Tibial nerve (tissue), 4 donors: ENCODE measurements at regions not wholly inside any gene's neighbourhood (a gene's known extent, or its start where the extent isn't known, plus 50 kb on each side); places are given as distances from the start of the nearest gene placed in this dataset.
"Not testable (repeated sequence)": the region's sequence is repeated elsewhere in the genome, so short reads cannot be mapped to it uniquely, and the experiment has no call there.

Experiments used
- DNase-seq, 2 donors: peaks; one replicate each; pipeline ENCODE4 v3.0.0-alpha.2; 2019; ENCODE audit warnings: low spot score in 2 of 2
- H3K27ac ChIP-seq, 4 donors: fragments of 200-600 bp; sonication (generic) in 3 of 4; one replicate each; pipeline ENCODE4 v1.5.1; 2017 to 2019; ENCODE audit warnings: mild to moderate bottlenecking in 1 of 4
- H3K27me3 ChIP-seq, 2 donors: fragments of 200-600 bp; sonication (generic) in 1 of 2; one replicate each; pipeline versions ENCODE4 v1.5.1 to v1.6.0; 2017 to 2019
- H3K36me3 ChIP-seq, 3 donors: fragments of 200-600 bp; sonication (generic); one replicate each; pipeline ENCODE4 v1.5.1; 2018 to 2019
- H3K4me1 ChIP-seq, 4 donors: fragments of 200-600 bp; sonication (generic) in 3 of 4; one replicate each; pipeline ENCODE4 v1.5.1; 2017 to 2019
- H3K4me3 ChIP-seq, 4 donors: fragments of 200-600 bp; sonication (generic) in 3 of 4; one replicate each; pipeline ENCODE4 v1.5.1; 2017 to 2019; ENCODE audit warnings: mild to moderate bottlenecking in 1 of 4, moderate library complexity in 1 of 4
- H3K9me3 ChIP-seq, 4 donors: fragments of 200-600 bp; sonication (generic) in 3 of 4; one replicate each; pipeline ENCODE4 v1.5.1; 2017 to 2019
- CTCF ChIP-seq, 5 experiments: fragments of 200-600 bp in 3 of 5; fragments of 450-650 bp in 2 of 5; sonication (generic) in 3 of 5; IDR thresholded peaks; one replicate each; pipeline ENCODE4 v1.5.1; 2016 to 2019; ENCODE audit warnings: antibody characterized with exemption in 5 of 5, mild to moderate bottlenecking in 3 of 5, moderate library complexity in 2 of 5
- EP300 ChIP-seq, 2 donors: sonication (generic); formaldehyde crosslinking; IDR thresholded peaks; one replicate each; pipeline ENCODE4 v1.6.1; 2017; ENCODE audit warnings: antibody characterized with exemption in 2 of 2, mild to moderate bottlenecking in 1 of 2
- POLR2A ChIP-seq, 2 donors: fragments of 450-650 bp; IDR thresholded peaks; one replicate each; pipeline ENCODE4 v1.6.1; 2017; ENCODE audit warnings: antibody characterized with exemption in 2 of 2, mild to moderate bottlenecking in 2 of 2, moderate library complexity in 2 of 2
- WGBS, 2 donors: methylation state at CpG; one replicate each; pipeline ENCODE4 v1.1.5; 2018; 5-methylcytosine and 5-hydroxymethylcytosine counted together

DNA sequence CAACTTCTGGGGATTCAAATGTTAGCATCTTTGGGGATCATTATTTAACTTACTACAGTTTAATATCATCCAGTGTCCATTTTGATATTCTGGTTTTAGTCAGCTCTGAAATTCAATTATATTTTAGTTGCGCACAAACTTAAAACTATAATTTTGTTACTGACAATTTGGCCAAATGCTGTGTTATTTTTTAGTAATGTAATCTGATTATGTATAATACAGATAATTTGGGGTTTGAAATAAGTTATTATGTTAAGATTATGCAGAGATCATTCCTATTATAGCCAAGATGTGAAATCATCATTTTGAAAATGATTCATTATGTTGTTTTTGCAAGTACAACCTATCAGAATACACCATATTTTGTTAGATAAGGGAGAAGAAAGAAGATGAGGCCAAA lies 706.1 kb downstream of the ROBO2 start:
- no peaks in the 10 kb centered on the region for H3K4me1 ChIP-seq
- no peaks in the 10 kb centered on the region for H3K36me3 ChIP-seq
- H3K9me3 ChIP-seq: no peaks in the 10 kb centered on the region
- WGBS, 2 donors: 93 to 100% methylated on average over 1 of the region's 1 CpG
- H3K27me3 ChIP-seq: no peaks in the 10 kb centered on the region
- no peak overlapping the region for H3K4me3 ChIP-seq
- H3K27ac ChIP-seq: no peak overlapping the region
- no peak for DNase-seq
- no peak for TF ChIP-seq POLR2A (IDR thresholded peaks at IDR 0.05)
- TF ChIP-seq EP300 (IDR thresholded peaks at IDR 0.05): no peak
- no peak for TF ChIP-seq CTCF (IDR thresholded peaks at IDR 0.05)

GRCh38 chr3:77746892-77747291 lies 707.0 kb downstream of the ROBO2 start:
- no peaks in the 10 kb centered on the region for H3K27me3 ChIP-seq
- no peak for DNase-seq
- no peaks in the 10 kb centered on the region for H3K9me3 ChIP-seq
- no peak overlapping the region for H3K4me3 ChIP-seq
- H3K4me1 ChIP-seq: no peaks in the 10 kb centered on the region
- no peaks in the 10 kb centered on the region for H3K36me3 ChIP-seq
- H3K27ac ChIP-seq: no peak overlapping the region
- TF ChIP-seq EP300 (IDR thresholded peaks at IDR 0.05) (no peak), POLR2A (IDR thresholded peaks at IDR 0.05) (no peak), CTCF (IDR thresholded peaks at IDR 0.05) (no peak)

GRCh38 chr3:77756397-77756975 lies 716.6 kb downstream of the ROBO2 start:
- H3K4me1 ChIP-seq, H3K4me3 ChIP-seq, H3K27ac ChIP-seq, H3K27me3 ChIP-seq, DNase-seq, H3K36me3 ChIP-seq: not testable (repeated sequence)
- peaks cover 0 to 48% (median 0%) of the 10 kb centered on the region in 4 donors for H3K9me3 ChIP-seq
- WGBS, 2 donors: 86 to 91% methylated on average over 6 of the region's 6 CpGs

DNA sequence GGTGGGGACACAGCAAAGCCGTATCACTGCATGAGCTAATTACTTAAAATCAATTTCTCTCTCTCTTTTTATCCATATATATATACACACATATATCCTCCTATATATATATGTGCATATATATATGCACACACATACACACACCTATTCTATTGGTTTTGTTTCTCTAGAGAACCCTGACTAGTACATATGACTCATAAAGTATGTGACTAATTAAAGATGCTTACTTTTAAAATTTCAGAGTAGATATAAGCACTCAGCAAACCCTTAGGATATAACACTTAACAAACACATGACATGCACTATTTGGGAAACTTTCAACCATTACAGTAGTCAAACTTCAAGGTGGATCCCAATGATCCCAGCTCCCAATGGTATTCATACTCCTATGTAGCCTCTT lies 732.6 kb downstream of the ROBO2 start:
- H3K4me3 ChIP-seq: no peak overlapping the region
- no peak overlapping the region for H3K27ac ChIP-seq
- no peak for TF ChIP-seq EP300 (IDR thresholded peaks at IDR 0.05)
- TF ChIP-seq POLR2A (IDR thresholded peaks at IDR 0.05): no peak
- no peak for TF ChIP-seq CTCF (IDR thresholded peaks at IDR 0.05)
- no peaks in the 10 kb centered on the region for H3K36me3 ChIP-seq
- H3K27me3 ChIP-seq: no peaks in the 10 kb centered on the region
- no peak for DNase-seq
- no peaks in the 10 kb centered on the region for H3K4me1 ChIP-seq
- WGBS, 2 donors: 72 to 86% methylated on average over 1 of the region's 1 CpG
- no peaks in the 10 kb centered on the region for H3K9me3 ChIP-seq

- Histone ChIP-seq H3K4me1 (no peaks in the 10 kb centered on the region), H3K36me3 (no peaks in the 10 kb centered on the region), H3K4me3 (no peak overlapping the region), H3K27me3 (no peaks in the 10 kb centered on the region), H3K9me3 (no peaks in the 10 kb centered on the region), H3K27ac (no peak overlapping the region)
- WGBS, 2 donors: 74 to 81% methylated on average over 3 of the region's 3 CpGs
- no peak for TF ChIP-seq EP300 (IDR thresholded peaks at IDR 0.05)
- TF ChIP-seq POLR2A (IDR thresholded peaks at IDR 0.05): no peak
- TF ChIP-seq CTCF (IDR thresholded peaks at IDR 0.05): no peak
- no peak for DNase-seq
These were observed 733.2 kb downstream of the ROBO2 start for GRCh38 chr3:77773084-77773483.
